ENCODE measurements at regions not wholly inside any gene's neighbourhood (a gene's known extent, or its start where the extent isn't known, plus 50 kb on each side); places are given as distances from the start of the nearest gene placed in this dataset.

- H2AFZ ChIP-seq (ENCODE audit: low read depth, low read length), result no peak overlapping the region
- no peaks in the 10 kb centered on the region for H4K20me1 ChIP-seq (ENCODE audit: insufficient read depth)
- no peaks in the 10 kb centered on the region for H3K9me2 ChIP-seq (ENCODE audit: insufficient read depth, low read length)
- H3K4me3 ChIP-seq (ENCODE audit: low read length), result no peak overlapping the region
- no peak overlapping the region for H3K4me2 ChIP-seq (ENCODE audit: low read length)
- H3K36me3 ChIP-seq (ENCODE audit: insufficient read depth, low read length), result no peaks in the 10 kb centered on the region
- no peaks in the 10 kb centered on the region for H3F3A ChIP-seq (ENCODE audit: insufficient read depth, low read length, poor library complexity, severe bottlenecking)
- no peaks in the 10 kb centered on the region for H3K9me3 ChIP-seq (ENCODE audit: low read length)
- TF ChIP-seq CTCF (IDR thresholded peaks at IDR 0.05; ENCODE audit: poor library complexity, severe bottlenecking) (no peak), TAF1 (IDR thresholded peaks at IDR 0.05; ENCODE audit: low read depth) (no peak), SMC3 (conservative IDR thresholded peaks at IDR 0.05; ENCODE audit: poor library complexity) (no peak), RAD21 (conservative IDR thresholded peaks at IDR 0.05) (no peak), REST (IDR thresholded peaks at IDR 0.05; ENCODE audit: borderline replicate concordance) (no peak), MXI1 (conservative IDR thresholded peaks at IDR 0.05; ENCODE audit: poor library complexity, severe bottlenecking) (no peak), EP300 (conservative IDR thresholded peaks at IDR 0.05; ENCODE audit: poor library complexity, severe bottlenecking) (no peak), EZH2 (IDR thresholded peaks at IDR 0.05; ENCODE audit: borderline replicate concordance, insufficient read depth, low read length, poor library complexity, severe bottlenecking) (no peak), POLR2AphosphoS5 (IDR thresholded peaks at IDR 0.05) (no peak)
- H3K79me2 ChIP-seq (replicated peaks; ENCODE audit: insufficient read depth, low read length), result no peaks in the 10 kb centered on the region
- no peak overlapping the region for H3K9ac ChIP-seq (ENCODE audit: low read length)
- no peaks in the 10 kb centered on the region for H3K27me3 ChIP-seq (ENCODE audit: insufficient read depth, low read depth, low read length)
- no peak overlapping the region for H3K27ac ChIP-seq (ENCODE audit: low read length)
These were observed 103.1 kb upstream of the ID4 start for GRCh38 chr6:19734061-19734460.

- Histone ChIP-seq H2AFZ (ENCODE audit: low read depth, low read length) (no peak overlapping the region), H4K20me1 (ENCODE audit: insufficient read depth) (no peaks in the 10 kb centered on the region), H3K27me3 (ENCODE audit: insufficient read depth, low read depth, low read length) (no peaks in the 10 kb centered on the region), H3K27ac (ENCODE audit: low read length) (no peak overlapping the region), H3K4me3 (ENCODE audit: low read length) (no peak overlapping the region), H3K79me2 (replicated peaks; ENCODE audit: insufficient read depth, low read length) (no peaks in the 10 kb centered on the region), H3K36me3 (ENCODE audit: insufficient read depth, low read length) (no peaks in the 10 kb centered on the region), H3K9ac (ENCODE audit: low read length) (no peak overlapping the region), H3K9me3 (ENCODE audit: low read length) (no peaks in the 10 kb centered on the region), H3K9me2 (ENCODE audit: insufficient read depth, low read length) (no peaks in the 10 kb centered on the region), H3K4me2 (ENCODE audit: low read length) (no peak overlapping the region), H3F3A (ENCODE audit: insufficient read depth, low read length, poor library complexity, severe bottlenecking) (no peaks in the 10 kb centered on the region)
- no peak for TF ChIP-seq REST (IDR thresholded peaks at IDR 0.05; ENCODE audit: borderline replicate concordance)
- TF ChIP-seq EZH2 (IDR thresholded peaks at IDR 0.05; ENCODE audit: borderline replicate concordance, insufficient read depth, low read length, poor library complexity, severe bottlenecking), result no peak
- no peak for TF ChIP-seq SMC3 (conservative IDR thresholded peaks at IDR 0.05; ENCODE audit: poor library complexity)
- no peak for TF ChIP-seq RAD21 (conservative IDR thresholded peaks at IDR 0.05)
- no peak for TF ChIP-seq CTCF (IDR thresholded peaks at IDR 0.05; ENCODE audit: poor library complexity, severe bottlenecking)
- TF ChIP-seq MXI1 (conservative IDR thresholded peaks at IDR 0.05; ENCODE audit: poor library complexity, severe bottlenecking), result no peak
- no peak for TF ChIP-seq POLR2AphosphoS5 (IDR thresholded peaks at IDR 0.05)
- no peak for TF ChIP-seq EP300 (conservative IDR thresholded peaks at IDR 0.05; ENCODE audit: poor library complexity, severe bottlenecking)
- TF ChIP-seq TAF1 (IDR thresholded peaks at IDR 0.05; ENCODE audit: low read depth), result no peak
These were observed 102.7 kb upstream of the ID4 start for GRCh38 chr6:19734519-19734918.
